ENCODE measurements at regions not wholly inside any gene's neighbourhood (a gene's known extent, or its start where the extent isn't known, plus 50 kb on each side); places are given as distances from the start of the nearest gene placed in this dataset.
"Not testable (repeated sequence)": the region's sequence is repeated elsewhere in the genome, so short reads cannot be mapped to it uniquely, and the experiment has no call there.

GRCh38 chr2:58434692-58435091, 193.6 kb upstream of the FANCL start:
- no peak for DNase-seq

DNA sequence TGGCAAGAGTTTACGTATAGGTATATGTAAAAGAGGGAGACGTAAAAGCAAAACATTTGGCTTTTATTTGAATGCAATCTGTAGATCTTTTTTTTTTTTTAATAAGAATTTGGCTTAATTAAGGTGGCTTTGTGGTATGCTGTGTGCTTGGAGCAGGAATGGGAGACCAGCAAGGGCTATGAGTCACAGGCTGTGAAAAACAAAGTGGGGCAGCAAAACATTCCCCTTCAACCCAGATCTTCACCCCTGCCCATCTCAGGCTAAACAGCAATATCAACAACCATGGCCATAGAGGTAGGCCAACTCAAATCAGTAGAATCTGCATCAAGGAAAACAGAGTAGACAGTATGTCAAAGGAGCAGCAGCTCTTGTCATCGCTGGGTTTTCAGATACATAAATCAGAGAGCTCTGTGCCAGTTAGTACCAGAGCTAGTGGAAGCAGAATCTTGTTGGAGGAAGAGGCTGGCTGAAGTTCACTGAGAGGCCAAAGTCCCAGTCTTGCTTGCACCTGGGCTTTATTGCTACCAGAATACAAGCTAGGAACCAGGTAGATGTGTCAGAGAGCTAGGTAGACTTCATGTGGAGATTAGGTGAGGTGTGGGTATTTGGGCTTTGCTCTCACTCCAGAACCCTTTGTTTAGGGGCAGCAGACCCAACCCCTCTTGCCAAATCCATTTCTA, 191.5 kb upstream of the FANCL start:
- no peak for DNase-seq

- DNase-seq: no peak
Observed at GRCh38 chr2:58429014-58429875, 188.1 kb upstream of the FANCL start.

- DNase-seq: no peak
Observed at GRCh38 chr2:58428096-58429013, 187.2 kb upstream of the FANCL start.

DNA sequence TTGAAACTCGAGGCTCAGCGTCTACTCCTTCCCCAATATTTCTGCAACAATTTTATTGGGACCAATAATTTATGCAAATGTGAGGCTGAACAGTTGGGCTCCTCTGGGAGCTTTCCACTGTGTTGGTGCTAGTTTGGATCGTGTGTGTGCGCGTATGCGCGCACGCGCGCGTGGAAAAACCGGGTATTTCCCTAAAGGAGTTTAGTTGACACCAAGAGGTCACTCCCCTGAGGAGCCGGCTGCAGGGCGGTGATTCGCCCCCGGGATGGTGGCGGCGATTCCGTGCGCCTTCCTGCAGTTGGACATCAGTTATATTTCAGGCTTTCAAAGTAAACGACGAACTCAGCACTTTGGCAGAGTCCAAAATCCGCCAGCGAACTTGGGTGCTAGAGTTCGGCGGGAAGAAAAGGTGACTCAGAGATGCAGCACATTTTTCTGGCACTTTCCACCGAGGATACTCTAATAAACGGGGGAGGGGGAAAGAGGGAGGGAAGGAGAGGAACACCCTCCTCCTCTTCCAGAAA, 186.5 kb upstream of the FANCL start:
- no peak for DNase-seq

DNA sequence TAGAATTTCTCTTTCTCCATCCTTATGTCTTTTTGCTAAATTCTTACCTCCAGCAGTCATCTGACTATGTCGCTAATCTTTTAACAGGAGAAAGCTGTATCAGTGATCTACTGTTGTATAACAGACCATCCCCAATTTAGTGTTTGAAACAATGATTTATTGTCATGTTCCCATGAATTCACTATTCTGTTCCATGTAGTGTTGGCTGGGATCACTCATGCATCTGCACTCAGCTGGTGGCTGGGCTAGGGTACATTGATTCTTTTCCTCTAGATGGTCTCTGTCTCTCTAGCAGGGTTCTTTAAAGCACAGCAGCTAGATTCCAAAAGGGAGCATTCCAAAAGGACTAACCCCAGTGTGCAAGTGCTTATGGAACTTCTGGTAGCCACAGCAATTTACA, 184.2 kb upstream of the FANCL start:
- no peak for DNase-seq

DNA sequence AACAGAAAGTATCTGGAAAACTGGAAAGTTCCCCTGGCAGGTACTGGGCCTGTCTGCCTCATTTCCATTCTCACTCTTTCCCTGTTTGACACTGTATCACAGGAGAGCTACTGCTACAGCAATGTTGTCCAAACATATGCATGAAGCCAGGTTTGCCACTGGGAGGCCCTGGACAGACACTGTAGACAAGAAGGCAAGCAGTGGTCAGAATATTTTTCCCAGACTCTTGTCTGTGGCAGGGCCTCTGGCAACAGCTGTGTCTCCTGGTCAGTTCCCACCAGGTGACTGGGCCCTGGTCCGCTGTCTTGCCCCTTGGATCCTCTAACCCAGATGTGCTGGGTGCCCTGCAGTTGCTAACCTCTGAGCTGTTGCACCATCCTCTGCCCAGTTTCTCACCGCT, 178.9 kb upstream of the FANCL start:
- DNase-seq: no peak

DNA sequence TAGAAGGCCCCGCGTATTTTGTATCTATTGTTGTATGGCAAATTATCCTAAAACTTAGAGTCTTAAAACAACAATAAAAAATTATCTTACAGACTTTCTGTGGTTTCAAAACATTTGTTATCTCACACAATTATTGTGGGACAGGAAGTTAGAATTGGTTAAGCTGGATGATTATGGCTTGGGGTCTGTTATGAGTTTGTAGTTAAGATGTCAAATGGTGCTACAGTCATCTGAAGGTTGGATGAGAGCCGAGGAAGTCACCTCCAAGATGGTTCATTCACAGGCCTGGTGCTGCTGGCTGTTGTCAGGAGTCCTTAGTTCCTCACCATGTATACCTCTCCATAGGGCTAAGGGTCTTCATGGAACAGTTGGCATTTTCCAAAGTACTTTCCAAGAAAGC, 175.6 kb upstream of the FANCL start:
- DNase-seq: no peak

DNA sequence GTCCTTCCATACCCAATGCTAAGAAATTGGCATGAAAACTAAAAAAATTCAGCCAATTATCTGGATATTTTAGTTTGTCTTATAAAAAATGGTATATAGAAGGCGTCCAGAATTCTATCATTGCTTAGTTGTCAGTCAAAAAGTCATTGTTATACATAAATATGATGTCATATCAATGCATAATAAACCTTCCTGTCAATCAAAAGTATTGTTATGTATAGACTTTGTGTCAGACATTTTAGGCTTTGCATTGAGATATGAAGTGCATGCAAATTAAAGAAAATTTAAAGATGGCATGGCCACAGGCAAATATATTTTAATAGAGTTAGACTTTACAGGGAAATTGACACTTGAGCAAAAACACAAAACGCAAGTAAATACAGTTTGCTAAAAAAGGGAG, 173.4 kb upstream of the FANCL start:
- DNase-seq: no peak

GRCh38 chr2:58410549-58410948, 169.4 kb upstream of the FANCL start:
- no peak for DNase-seq

DNA sequence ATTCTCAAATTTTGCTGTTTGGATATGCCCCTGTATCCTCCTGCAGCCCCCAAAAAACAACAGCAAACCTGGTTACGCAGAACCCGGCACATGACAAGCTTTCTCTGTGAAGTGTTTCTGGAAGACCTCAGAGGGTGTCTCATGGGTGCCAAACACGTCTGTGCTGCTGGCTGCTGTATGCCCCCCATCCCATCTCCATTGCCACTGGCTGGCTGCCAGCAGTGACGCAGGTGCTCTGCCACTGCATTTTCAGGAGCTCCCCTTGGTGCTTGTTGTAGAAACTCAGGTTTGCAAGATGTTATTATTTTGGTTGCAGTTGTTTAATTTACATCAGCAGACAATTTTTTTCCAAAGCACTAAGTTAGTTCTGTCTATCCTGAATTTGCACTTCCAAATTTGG, 166.4 kb upstream of the FANCL start:
- DNase-seq: no peak

DNA sequence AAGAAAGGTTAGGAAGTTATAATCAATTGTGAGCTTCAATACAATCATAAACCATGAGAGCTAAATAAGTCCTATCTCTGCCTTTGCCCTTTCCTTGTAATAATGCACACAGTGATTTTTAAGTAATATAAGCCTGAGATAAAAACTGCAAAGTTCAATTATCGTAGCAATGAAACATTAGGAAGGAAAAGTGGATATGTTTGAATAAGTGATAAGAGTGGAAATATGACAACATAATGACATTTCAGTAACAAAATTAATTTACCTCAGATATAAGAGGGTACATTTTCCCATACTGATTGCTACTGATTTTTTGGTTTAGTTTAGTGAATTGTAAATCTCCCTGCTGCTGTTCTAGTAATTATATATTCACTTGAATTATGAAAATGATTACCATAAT, 164.2 kb upstream of the FANCL start:
- no peak for DNase-seq

GRCh38 chr2:58401936-58402335, 160.8 kb upstream of the FANCL start:
- DNase-seq: no peak

- DNase-seq: no peak
Observed at GRCh38 chr2:58398406-58398805, 157.3 kb upstream of the FANCL start.

DNA sequence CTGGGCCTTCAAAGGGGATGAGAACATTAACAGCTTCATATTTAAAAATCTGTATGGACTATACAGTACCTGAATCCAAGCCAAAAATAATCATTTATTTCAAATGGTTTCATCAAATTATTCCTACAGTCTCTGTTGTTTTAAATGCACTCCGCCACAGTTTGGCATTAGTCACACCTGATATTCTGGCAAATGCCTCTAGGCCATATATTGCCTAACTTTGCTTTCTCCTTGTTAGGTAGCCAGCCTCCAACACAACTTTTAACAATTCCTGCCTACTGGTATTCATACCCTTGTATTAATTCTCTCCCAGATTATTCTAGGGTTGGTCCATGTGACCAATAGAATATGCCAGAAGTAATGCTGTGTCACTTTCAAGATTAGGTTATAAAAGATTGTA, 146.6 kb upstream of the FANCL start:
- no peak for DNase-seq

DNA sequence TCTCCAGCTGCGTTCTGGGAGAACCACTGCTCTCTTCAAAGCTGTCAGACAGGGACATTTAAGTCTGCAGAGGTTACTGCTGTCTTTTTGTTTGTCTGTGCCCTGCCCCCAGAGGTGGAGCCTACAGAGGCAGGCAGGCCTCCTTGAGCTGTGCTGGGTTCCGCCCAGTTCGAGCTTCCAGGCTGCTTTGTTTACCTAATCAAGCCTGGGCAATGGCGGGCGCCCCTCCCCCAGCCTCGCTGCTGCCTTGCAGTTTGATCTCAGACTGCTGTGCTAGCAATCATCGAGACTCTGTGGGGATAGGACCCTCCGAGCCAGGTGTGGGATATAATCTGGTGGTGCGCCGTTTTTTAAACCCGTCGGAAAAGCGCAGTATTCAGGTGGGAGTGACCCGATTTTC, 145.8 kb upstream of the FANCL start:
- DNase-seq: not testable (repeated sequence)

- DNase-seq: no peak
Observed at GRCh38 chr2:58378152-58378551, 137.0 kb upstream of the FANCL start.

DNA sequence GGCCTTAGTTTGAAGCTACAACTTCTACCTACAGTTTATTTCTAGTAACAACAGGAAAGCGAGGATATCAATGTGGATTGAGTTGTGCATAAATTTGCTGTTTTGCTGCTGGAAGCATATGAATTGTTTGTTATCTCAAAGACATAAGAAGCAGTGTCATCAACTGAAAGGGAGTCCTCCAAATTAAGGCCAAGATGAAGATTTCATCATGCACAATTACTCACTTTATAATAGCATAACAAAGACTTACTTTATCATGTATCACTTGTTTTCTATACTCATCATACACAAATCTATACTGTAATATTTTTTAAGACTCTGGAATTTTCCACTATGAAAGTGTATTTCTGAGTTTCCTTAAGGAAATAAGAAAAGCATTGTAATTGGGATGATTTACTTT, 136.1 kb upstream of the FANCL start:
- DNase-seq: no peak

DNA sequence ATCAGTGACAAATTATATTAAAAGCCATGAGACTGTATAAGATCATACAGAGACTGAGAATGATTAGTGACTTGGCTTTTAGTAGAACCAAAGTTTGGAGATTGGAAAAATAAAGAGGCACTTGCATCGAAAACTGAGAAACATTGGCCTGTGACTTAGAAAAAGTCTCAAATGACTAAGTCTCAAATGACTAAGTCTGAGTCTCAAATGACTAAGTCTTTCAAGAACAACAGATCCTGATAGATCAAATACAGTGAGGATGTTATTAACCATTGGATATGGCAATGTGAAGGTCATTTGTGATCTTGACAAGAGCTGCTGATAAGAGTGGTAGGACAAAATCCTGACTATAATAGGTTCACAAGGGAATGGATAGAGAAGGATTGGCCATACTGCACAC, 135.5 kb upstream of the FANCL start:
- DNase-seq: no peak

DNA sequence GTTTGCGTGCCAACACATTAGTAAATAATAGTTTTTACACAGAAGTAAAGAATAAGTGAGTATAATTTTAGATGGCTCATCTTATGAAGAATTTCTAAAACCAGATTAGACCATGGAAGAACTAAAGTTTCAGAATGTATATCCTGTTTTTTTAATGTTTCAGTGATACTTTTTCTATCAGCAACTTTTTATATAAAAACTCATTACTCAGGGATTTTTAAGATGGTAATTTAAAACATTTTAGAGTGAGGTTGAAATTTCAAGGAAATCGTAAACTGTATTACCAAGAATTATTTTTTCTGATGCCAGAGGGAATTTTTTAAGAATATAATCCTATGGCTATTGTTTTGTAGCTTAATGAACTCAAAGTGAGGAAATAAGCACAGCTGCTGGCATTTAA, 128.5 kb upstream of the FANCL start:
- no peak for DNase-seq

DNA sequence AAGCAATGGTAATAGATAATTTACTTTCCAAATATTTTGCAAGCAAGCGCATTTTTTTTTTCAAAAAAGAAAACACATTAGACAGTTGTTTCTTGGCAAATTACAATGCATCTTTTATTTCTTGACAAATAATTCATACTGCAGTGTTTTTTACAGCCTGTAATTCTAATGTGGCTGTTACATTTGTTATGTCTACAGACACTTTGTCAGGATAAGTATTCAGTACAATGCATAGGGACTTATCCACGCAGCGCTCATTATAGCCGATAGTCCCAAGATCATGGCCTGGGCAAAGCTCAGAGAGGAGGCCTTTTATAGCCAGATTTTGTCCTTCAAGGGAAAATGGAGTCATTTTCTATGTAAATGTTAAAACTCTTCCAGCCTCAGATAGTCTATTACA, 123.0 kb upstream of the FANCL start:
- no peak for DNase-seq

DNA sequence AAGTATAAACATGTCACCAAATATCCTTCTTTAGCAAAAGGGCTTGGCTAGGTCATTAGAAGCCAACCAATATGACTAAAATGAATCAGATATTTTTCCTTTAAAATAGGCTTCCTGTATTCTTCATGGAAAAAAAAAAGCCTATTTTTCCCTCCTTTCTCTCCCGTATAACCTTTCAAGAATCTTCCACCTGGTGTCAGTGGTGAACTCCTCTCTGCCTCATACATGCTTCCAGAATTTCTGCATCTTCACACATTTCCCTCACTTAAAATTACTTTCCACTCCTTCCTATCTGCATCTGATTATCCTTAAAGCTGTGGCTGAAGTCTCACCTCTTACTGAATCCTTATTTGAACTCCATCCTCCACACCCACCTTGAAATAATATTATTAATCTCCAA, 116.9 kb upstream of the FANCL start:
- DNase-seq: no peak

DNA sequence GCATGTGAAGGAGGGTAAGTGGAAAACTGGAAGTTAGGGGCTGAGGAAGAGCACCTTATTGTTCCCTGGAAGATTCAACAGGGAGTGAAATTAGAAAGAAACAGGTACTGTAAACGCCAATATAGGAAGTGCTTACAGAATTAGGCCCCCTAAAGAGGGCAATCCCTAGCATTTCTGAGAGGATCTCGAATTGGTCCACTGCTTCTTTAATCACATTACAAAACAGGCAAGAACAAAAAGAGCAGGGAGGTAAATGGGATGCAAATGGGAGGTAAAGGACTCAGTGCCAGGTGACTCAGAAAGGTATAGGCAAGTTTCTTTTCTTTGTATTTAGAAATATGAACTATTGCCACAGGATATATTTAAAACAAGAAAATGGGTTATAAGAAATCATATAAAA, 116.4 kb upstream of the FANCL start:
- DNase-seq: no peak

Data from stimulated activated CD4-positive, alpha-beta T cell treated with anti-CD3 and anti-CD28 coated beads, Interleukin-1b, Interleukin-23, amount 100 ng/mL, for 48 hours (primary cell).